ENCODE measurements at regions not wholly inside any gene's neighbourhood (a gene's known extent, or its start where the extent isn't known, plus 50 kb on each side); places are given as distances from the start of the nearest gene placed in this dataset.
"Not testable (repeated sequence)": the region's sequence is repeated elsewhere in the genome, so short reads cannot be mapped to it uniquely, and the experiment has no call there.

DNA sequence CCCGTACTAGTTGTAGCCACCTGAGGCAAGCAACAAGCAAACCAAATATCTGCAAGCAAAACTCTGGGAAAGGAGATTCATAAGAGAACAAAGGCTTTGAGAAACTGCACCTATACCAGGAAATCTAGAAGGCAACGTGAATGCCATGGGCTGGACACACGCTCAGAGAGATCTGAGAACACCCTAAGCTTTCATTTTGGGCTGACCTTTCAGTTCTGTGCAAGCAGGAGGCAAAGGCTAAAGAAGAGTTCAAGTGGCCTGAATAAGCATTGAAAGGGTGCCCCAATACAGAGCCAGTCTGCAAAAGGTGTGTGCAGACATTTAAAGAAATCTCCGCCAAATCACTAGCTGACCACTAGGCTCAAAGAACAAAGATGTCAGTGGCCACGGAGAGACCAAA is 461.6 kb downstream of the PYDC2 start:
- intact Hi-C loops (cut with micrococcal nuclease) = no loop called here
- ATAC-seq (no peak), DNase-seq (no peak)

DNA sequence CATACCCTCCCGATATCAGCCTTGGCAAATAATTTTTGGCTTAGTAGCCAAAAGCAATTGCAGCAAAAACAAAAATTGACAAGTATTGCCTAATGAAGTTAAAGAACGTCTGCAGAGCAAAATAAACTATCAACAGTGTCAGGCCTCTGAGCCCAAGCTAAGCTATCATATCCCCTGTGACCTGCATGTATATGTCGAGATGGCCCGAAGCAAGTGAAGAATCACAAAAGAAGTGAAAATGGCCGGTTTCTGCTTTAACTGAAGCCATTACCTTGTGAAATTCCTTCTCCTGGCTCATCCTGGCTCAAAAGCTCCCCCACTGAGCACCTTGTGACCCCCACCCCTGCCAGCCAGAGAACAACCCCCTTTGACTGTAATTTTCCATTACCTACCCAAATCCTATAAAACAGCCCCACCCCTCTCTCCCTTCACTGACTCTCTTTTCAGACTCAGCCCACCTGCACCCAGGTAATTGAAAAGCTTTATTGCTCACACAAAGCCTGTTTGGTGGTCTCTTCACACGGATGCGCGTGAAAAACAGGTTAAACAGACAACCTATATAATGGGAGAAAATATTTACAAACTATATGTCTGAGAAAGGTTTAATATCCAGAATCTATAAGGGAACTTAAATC is 466.3 kb downstream of the PYDC2 start:
- DNase-seq; ATAC-seq; intact Hi-C loops (cut with micrococcal nuclease): not testable (repeated sequence)

GRCh38 chr3:191927998-191928397 is 467.0 kb downstream of the PYDC2 start:
- intact Hi-C loops (cut with micrococcal nuclease) = not testable (repeated sequence)

DNA sequence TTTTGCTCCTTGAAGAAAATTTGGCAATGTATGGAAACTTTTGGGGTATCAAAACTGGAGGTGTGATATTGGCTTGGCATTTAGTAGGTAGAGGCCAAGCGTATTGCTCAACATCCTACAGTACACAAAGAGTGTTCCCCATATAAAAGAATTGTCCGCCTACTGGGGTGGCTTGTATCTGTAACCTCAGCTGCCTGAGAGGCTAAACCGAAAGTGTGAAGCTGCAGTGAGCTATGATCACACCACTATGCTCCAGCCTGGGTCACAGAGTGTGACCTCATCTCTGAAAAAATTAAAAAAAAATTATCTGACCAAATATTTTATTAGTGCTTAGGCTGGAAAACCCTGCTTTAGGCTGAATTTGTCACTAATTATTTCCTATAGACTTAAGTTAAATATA is 483.9 kb downstream of the PYDC2 start:
- ATAC-seq (no peak), DNase-seq (no peak)
- intact Hi-C loops (cut with micrococcal nuclease) = no loop called here

More at GRCh38 chr3:191927998-191928397, 467.0 kb downstream of the PYDC2 start:
- ATAC-seq, DNase-seq: not testable (repeated sequence)

GRCh38 chr3:191952186-191952585 is 491.2 kb downstream of the PYDC2 start:
- no peak for DNase-seq
- no peak for ATAC-seq
- intact Hi-C loops (cut with micrococcal nuclease) = no loop called here

DNA sequence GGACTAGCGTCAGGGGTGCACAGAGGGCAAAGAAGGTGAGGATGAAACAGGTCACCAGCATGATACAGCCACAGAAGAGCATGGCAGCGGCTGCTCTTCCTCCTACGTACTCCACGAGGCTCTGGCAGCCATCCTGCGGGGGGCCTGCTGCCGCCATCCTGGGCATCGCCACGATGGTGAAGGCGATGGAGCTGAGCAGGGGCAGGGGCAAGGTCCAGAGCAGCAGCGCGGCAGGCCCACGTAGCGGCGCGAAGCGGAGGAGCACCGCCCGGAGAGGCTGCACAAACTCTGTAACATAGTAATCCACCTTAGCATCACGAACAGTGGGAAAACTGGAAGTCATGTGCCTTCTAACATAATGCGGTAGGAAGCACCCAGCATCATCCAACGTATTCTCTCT is 491.6 kb downstream of the PYDC2 start:
- ATAC-seq = no peak
- DNase-seq = no peak
- intact Hi-C loops (cut with micrococcal nuclease) = no loop called here

DNA sequence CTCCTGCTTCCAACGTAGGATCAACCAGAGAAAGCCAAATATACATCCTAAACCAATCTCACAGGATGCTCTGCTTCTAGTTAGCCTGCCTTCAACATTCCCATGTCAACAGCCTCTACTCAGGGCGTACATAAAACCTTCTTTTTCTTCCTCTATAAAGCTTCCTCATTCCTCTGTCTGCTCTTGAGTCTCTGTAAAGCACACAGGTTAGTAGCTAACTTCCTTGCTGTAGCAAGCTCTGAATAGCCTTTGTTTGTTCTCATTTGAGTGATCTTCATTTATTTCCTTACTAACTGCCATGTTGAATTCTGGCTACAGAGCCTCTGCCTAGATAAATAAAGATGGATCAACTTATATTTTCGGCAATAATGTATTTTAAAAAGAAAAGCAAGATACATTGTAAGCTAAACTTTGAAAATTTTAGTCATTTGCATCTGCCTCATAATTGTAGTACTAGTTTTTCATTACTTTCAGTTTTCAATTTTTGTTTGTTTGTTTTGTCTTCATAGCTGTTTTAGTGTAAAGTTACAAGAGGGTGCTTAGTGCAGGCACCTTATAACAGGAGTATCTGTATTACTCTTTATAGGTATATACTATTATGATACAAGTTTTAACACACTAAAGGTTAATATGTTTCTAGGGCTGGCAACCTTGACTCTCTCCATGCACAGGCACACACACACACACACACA is 498.2 kb downstream of the PYDC2 start:
- no peak for ATAC-seq
- intact Hi-C loops (cut with micrococcal nuclease) = no loop called here

DNA sequence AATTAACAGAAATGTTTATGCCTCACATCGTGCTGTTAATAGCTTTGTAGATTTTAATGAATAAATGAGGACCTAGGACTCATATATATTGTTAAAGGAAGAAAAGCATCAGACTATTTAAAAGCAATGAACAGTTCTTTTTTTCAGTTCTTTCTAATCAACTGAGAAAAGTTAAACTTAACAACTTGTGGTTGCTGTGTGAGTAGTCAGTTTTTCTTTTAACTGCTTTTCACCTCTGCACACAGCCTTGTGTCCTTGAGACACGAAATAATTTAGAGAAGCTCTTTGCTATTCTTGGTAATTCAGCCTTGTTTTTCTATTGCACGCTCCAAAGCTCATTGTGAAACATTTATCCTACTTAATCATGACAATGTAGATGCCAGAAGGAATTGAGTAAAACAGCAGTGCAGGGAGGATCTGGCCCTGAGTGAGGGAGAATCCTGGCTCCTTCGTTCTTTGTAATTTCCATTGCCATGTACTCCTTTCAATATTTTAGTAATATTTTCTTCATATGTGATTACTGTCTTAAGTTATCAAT is 499.0 kb downstream of the PYDC2 start:
- intact Hi-C loops (cut with micrococcal nuclease) = no loop called here
- ATAC-seq (no peak), DNase-seq (no peak)

More for the DNA sequence above, 498.2 kb downstream of the PYDC2 start:
- no peak for DNase-seq

DNA sequence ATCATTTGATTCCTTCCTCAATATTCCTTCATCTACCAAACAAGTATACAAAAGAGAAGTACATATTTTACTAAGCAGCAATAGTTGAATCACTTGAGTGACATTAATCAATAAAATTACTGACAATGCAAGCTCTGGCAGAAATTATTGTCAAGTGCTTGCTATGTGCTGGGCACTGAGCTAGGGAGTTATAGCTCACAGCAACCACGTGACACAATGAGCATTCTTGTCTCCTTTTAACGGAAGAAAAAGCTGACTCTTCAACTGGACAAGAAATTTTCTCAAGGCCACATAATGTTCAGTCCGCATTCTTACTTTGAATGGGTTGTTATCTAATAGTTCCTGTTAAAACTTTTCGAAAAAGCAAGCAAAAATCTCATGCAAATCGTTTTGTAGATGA is 500.1 kb downstream of the PYDC2 start:
- intact Hi-C loops (cut with micrococcal nuclease) = no loop called here
- DNase-seq = no peak
- ATAC-seq = no peak

GRCh38 chr3:191961529-191961928 is 500.6 kb downstream of the PYDC2 start:
- intact Hi-C loops (cut with micrococcal nuclease) = no loop called here
- DNase-seq (no peak), ATAC-seq (no peak)

DNA sequence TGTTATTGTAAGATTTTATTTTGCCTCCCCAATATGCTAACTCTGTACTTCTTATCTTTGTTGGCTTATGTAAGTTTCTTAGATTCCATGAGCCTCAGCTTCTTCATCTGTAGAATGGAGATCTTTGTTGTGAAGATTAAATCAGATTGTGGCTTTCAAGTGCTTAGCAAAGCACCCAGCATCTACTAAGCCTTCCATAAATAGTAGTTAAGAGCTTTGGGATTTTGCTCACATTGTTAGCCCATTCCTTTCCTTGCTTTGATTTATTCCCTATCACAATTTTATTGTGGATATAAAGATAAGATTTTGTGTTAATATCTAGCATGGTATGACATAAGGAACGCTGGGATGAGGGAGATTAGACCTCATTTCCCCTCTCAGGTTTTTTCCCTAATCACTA is 501.4 kb downstream of the PYDC2 start:
- intact Hi-C loops (cut with micrococcal nuclease) = no loop called here
- no peak for ATAC-seq
- no peak for DNase-seq

GRCh38 chr3:191963182-191963581 is 502.2 kb downstream of the PYDC2 start:
- no peak for ATAC-seq
- intact Hi-C loops (cut with micrococcal nuclease) = no loop called here
- no peak for DNase-seq

DNA sequence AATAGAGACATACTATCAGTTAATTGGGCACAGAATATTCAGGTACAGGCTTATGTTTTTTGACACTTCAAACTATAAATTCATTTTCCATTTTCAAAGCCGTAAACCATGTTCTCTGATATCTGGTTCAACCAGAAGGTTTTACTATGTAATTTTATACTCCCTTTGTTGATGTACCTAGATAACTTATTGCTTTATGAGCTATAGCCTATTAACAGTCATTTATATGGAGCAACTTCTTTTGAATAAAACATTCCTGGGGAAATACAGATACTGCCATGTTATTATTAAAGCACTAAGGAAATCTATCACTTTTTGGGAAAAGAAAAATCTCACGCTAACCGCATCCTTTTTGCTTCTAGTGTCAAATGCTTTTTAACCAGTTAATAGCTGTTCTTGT is 505.6 kb downstream of the PYDC2 start:
- intact Hi-C loops (cut with micrococcal nuclease) = no loop called here

GRCh38 chr3:191968299-191968698 is 507.3 kb downstream of the PYDC2 start:
- ATAC-seq (no peak), DNase-seq (no peak)

More for the DNA sequence above, 505.6 kb downstream of the PYDC2 start:
- ATAC-seq (no peak), DNase-seq (no peak)

DNA sequence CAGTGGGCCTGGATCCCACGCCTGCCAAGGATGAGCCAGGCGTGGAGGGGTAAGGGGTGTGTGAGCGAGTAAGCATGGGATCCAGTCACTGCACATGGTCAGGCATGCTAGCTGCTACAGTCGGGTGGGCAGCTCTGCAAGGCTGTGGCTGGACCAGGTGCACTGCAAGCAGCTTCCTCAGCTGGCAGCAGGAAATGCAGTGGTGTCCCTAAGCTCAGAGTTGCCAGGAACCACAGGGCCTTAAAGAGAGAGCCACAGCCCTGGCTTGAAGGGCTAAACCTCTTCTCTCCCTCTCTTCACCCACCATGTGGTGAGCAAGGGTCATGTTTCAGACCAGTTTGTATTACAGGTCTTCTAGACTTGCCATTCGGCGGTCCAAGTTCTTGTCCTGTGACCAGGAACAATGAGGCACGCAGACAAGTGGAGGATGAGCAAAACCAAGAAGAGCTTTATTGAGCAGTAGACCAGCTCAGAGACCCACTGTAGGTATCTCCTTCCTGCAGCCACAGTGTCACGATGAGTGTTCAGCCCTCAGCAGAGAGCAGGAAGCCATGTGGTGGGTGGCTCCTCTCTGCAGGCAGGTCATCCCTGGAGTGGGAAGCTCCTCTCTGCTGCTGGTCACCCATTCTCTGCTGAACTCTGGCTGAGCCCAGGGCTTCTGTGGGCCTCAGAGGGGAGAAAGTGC is 511.9 kb downstream of the PYDC2 start:
- DNase-seq = no peak
- ATAC-seq = no peak
- intact Hi-C loops (cut with micrococcal nuclease) = no loop called here

More at GRCh38 chr3:191968299-191968698, 507.3 kb downstream of the PYDC2 start:
- intact Hi-C loops (cut with micrococcal nuclease) = no loop called here

DNA sequence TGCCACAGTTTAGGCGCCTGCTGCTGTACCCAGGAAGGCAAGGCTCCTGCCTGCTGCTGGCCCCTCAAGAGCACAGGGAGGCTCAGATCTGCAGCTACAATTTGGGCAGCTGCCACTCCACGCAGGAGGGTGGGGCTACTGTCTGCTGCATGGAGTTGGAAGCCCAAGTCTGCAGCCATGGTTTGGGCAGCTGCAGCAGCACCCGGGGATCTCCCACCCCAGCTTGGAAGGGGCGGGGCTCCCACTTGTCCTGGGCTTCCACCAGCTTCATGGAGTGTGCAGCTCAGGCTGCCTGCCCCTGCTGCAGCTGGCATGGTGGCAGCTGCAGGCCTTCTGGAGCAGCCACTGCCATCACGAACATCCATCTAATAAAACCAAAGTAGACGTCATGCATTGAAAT is 512.9 kb downstream of the PYDC2 start:
- intact Hi-C loops (cut with micrococcal nuclease) = no loop called here
- ATAC-seq (no peak), DNase-seq (no peak)

DNA sequence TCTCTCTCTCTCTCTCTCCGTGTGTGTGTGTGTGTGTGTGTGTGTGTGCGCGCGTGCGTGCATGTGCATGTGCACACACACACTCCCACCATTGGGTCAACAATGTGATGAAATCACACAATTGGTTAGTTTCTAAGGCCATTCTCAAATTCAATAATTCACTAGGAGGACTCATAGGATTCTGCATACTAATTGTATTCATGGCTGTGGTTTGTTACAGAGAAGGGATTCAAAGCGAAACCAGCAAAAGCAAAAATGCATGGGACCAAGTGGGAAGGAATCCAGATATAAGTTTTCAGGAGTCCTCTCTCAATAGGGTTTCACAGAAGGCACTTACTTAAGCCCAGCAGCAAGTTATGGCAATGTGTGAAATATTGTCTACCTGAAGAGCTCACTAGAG is 515.0 kb downstream of the PYDC2 start:
- DNase-seq = no peak
- intact Hi-C loops (cut with micrococcal nuclease) = no loop called here
- ATAC-seq = no peak

- DNase-seq = no peak
- intact Hi-C loops (cut with micrococcal nuclease) = no loop called here
- ATAC-seq = no peak
These were observed 519.5 kb downstream of the PYDC2 start for GRCh38 chr3:191980443-191980842.

GRCh38 chr3:191982481-191982880 is 521.5 kb downstream of the PYDC2 start:
- ATAC-seq = no peak
- intact Hi-C loops (cut with micrococcal nuclease) = no loop called here
- DNase-seq = no peak

DNA sequence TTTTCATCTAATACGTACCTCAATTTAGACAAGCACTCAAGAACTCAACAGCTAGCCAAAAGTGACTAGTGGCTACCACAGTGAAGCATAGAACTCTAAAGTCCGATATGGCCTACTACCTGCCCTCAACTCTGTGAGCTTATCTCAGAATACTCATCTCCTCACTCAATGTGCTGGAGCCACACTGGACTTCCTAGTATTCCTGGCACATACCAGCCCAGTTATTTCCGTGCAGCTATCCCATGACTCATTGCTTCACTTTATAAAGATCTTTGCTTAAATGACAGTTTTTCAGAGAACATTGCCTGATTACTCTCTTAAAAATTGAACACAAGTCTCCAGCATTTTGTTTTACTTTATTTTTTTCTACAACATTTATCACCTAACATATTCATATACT is 524.7 kb downstream of the PYDC2 start:
- intact Hi-C loops (cut with micrococcal nuclease) = no loop called here
- no peak for ATAC-seq
- no peak for DNase-seq
